ENCODE measurements at regions not wholly inside any gene's neighbourhood (a gene's known extent, or its start where the extent isn't known, plus 50 kb on each side); places are given as distances from the start of the nearest gene placed in this dataset.
"Not testable (repeated sequence)": the region's sequence is repeated elsewhere in the genome, so short reads cannot be mapped to it uniquely, and the experiment has no call there.

DNA sequence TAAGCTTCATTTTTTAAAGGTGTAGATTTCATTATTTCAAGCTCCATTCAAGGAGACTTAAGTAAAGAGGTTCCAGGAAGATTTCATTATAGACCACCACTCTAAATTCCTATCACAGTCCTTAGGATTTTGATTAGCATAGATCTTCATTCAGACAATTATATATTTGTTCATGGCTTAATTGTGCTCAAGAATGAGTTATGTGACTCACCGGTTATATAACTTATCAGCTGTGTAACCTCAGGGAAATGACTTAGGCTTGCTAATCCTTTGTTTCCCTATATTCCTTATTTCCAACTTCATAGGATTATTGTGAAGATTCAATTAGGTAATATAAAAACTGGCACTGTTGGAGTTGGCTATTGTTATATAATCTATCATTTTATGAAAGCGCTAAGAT, 632.8 kb upstream of the SPRY2 start:
- no peak for DNase-seq (ENCODE audit: low read depth in 2 of 2)

- no peak for DNase-seq (ENCODE audit: low read depth in 2 of 2)
Measured at GRCh38 chr13:80972857-80973478, 632.0 kb upstream of the SPRY2 start.

GRCh38 chr13:80965097-80965496, 624.2 kb upstream of the SPRY2 start:
- no peak for DNase-seq (ENCODE audit: low read depth in 2 of 2)

DNA sequence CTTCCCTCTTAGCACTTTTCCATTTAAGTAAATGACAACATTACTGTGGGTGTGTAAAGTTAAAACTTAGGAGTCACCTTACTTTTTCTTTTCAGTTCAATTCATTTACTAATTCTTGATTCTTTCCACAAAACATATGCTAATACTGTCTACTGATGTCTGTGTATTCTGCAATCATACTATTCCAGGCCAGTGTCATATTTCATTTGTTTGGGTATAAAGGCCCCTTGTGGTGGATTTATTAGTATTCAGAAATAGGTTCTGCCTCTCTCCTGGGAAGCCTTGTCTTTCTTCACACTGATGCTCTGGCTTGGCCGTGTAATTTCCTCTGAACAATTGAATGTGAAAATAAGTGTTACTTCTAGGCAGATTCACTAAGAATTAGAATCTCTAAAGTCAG, 621.9 kb upstream of the SPRY2 start:
- DNase-seq (ENCODE audit: low read depth in 2 of 2): no peak

DNA sequence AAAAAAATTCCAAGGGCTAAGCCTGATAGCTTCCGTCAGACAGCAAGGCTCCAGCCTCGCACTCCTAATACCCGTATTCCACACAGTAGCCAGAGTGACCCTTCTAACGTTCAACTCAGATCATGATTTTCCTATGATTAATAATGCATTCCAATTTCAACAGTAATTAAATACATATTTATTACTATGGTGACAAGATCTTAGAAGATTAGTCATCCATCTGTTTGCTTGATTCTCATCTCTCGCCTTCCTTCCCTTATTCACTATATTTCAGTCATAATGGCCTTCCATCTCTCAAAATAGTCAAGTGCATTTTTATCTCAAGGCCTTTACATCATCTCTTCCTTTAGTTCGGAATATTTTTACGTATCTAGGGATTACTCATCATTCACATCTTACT, 621.2 kb upstream of the SPRY2 start:
- no peak for DNase-seq (ENCODE audit: low read depth in 2 of 2)

DNA sequence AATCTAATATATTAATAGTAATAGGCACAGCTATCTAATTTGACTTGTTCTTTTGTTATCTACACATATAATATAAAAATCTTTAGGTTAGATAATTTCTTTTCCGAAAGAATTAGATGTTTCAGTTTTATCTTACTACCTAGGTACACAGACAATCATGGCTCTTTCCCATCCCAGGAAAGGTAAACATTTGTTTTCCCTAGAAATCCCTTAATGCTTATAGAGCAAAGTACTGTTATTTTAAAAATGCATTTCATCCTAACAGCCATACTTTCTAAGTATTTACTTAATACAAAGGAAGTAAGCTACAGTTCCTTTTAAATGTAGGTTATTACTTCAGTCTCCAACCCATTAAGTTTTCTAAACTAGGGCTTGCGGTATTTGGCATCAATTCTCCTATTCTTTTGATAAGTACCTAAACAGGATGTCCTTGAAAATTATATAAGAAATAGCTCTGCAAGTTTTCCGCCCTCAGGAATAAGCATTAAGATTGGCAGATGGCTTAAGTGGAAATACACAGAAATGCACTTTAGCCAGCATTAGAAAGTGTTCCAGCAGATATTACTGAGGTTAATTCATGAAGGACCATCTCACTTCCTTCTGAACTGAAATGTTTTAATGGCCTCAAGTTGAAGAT, 616.2 kb upstream of the SPRY2 start:
- DNase-seq (ENCODE audit: low read depth in 2 of 2): no peak

DNA sequence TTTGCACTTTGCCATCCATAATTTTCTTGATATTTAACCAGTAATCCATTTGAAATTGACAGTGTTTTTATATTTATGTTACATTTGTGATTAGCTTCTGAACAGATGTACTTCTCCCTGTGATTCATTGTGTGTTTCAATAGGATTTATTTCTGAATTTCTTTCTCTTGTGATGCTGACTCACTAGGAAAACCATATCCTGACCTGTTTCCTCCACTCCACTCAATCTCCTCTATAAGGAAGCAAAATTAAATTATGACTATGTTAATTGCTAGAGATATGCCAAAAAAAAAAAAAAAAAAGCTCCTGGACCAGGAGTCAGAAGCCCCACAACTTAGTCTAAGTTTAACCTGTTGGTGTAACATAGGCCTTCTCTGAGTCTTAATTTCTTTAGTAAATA, 614.6 kb upstream of the SPRY2 start:
- DNase-seq (ENCODE audit: low read depth in 2 of 2): no peak

DNA sequence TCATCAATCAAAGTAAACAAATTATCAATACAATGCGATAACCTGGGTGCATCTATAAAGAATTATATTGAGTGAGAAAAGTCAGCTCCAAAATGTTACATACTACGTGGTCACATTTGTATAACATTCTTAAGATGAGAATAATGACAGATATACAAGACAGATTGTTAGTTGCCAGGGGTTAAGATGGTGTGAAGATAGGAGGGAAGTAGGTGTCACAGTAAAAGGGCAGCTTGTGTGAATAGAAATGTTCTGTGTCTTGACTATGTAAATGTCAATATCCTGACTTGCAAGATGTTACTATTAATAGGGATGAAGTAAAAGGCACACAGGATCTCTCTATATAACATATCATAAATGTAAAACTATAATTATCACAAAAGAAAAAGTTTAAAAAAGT, 611.2 kb upstream of the SPRY2 start:
- DNase-seq (ENCODE audit: low read depth in 2 of 2): no peak

DNA sequence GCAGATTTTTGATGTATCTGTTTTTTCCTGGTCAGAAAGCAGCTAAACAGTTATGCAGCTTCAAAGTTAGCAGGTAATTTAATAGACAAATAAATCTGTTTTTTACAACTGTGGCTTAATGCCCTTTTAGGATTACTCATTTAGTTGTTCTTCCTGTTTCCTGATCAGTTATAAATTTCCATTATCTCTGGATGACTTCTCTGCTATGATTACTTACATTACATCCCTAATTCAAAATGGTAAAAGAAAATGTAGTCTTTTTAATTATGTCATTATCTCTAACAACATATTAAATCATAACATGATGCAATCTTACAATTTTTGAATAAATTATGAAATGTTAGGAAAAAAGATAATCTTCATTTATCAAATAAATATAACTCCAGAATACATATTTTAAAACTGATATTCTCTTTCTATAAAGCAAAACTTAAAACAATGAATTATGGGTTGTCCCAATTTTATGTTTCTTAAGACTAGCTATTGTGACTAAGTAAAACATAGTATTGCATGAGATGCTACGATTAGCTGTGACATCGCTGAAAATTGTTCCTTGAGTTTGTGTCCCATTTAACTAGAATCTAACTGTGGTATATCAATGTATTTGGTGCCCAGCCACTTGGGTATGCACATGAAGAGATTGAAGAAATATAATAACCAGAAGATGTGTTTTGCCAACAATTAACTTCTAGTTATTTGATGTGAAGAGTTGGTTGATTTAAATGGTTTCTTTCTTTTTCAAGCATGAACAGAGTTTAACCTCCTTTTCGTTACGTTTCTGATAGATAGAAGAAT, 605.3 kb upstream of the SPRY2 start:
- DNase-seq (ENCODE audit: low read depth in 2 of 2): no peak

- DNase-seq (ENCODE audit: low read depth in 2 of 2): no peak
Measured at GRCh38 chr13:80945328-80945727, 604.4 kb upstream of the SPRY2 start.

DNA sequence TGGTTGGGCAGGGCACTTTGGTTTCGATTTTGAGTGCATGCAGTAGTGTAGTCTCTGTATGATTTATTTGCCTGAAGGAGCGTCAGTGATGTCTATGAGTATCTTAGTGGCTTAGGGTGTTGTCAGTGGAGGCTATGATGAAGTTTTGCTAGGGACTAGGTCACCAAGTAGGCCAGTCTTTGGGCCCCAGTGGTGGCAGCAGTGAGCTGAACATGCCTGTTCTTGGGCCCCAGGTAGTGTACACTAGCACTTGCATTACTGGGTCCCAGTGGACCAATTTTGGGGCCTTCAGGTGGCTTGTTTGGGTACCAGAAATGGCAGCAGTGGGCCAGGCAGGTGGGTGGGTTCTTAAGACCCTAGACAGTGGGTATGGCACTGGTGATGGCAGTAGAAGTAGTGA, 598.7 kb upstream of the SPRY2 start:
- no peak for DNase-seq (ENCODE audit: low read depth in 2 of 2)

DNA sequence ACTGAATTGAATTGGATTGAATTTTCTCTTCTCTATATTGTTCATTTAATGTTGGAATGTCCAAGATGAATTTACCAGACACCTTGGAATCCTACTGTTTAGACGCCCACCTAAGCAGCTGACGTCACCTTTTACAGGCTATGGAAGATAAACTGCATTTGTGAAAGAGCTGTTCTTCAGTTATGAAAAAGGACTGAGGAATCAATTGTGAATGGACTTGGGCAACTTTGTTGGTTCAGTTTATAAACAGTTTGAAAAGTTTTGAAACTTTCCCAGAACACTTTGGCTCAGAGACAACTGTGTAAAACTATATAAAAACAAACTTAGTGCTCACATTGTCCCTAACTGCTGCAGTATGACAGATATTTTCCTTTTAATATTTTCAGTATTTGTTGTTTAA, 590.8 kb upstream of the SPRY2 start:
- no peak for DNase-seq (ENCODE audit: low read depth in 2 of 2)

DNA sequence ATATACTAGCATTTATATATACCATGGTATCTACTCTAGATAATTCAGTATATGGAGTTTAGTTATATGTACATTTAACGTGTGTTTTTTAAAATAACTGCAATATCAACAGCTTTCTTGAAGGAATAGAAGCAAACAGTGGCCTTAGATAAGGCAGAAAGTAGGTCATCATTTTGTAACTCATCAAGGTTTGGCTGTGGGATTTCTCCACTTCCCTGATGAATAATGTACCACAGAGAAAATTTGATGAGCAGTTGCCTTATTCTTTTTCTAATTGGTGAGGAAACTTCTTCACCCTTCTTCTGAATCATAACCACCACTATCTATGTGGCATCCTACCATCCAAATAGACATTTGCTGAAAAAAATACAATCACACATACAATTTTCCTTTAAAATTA, 590.2 kb upstream of the SPRY2 start:
- no peak for DNase-seq (ENCODE audit: low read depth in 2 of 2)

- no peak for DNase-seq (ENCODE audit: low read depth in 2 of 2)
Measured at GRCh38 chr13:80928241-80928640, 587.3 kb upstream of the SPRY2 start.

- DNase-seq (ENCODE audit: low read depth in 2 of 2): not testable (repeated sequence)
Measured at GRCh38 chr13:80926024-80926423, 585.1 kb upstream of the SPRY2 start.

DNA sequence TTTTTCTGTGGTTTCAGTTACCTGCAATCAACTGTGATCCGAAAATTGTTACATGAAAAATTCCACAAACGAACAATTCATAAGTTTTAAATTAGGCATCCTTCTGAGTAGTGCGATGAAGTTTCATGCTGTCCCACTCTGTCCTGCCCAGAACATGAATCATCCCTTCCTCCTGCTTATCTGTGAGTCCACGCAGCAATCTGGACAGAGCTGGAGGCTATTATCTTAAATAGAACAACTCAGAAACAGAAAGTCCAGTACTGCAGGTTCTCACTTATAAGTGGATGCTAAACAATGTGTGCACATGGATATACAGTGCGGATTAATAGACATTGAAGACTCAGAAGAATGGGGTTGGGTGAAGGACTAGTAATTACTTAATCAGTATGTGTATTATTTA, 583.7 kb upstream of the SPRY2 start:
- DNase-seq (ENCODE audit: low read depth in 2 of 2): no peak

- DNase-seq (ENCODE audit: low read depth in 2 of 2): no peak
Measured at GRCh38 chr13:80923907-80924306, 583.0 kb upstream of the SPRY2 start.

DNA sequence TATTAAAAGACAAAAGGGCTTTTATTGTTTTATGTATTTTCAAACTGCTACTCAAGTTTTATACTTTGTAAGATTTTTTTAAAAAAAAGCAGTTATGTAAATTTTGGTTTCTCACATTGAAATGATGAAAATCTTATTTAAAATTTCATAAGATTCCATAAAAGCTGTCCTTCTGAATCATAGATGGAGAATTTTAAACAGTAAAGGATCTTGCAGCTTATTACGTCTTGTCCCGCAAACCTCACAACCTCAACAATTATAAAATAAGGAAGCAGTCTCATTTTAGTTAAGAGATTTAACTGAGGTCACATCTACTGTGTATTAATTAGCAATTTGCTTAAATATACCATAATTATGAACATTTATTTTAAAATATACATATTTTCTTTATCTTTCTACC, 581.0 kb upstream of the SPRY2 start:
- DNase-seq (ENCODE audit: low read depth in 2 of 2): no peak

DNA sequence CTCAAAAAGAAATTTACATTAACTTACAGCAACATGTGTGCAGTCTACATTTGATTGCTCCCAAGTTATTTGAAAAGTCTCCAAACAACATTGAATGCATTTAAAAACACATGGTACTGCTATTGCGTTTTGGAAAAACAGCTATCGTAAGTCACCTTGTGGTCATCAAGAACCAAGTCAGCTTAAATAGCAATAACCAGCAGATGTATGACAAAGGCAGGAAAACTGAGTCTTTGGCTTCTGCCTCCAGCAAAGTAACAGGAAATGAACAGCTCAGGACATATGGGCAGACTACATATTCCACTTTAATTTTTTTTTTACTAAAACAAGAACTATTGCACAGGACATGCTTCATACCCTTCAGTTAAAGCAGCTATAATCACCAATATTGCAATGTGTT, 580.6 kb upstream of the SPRY2 start:
- DNase-seq (ENCODE audit: low read depth in 2 of 2): no peak

DNA sequence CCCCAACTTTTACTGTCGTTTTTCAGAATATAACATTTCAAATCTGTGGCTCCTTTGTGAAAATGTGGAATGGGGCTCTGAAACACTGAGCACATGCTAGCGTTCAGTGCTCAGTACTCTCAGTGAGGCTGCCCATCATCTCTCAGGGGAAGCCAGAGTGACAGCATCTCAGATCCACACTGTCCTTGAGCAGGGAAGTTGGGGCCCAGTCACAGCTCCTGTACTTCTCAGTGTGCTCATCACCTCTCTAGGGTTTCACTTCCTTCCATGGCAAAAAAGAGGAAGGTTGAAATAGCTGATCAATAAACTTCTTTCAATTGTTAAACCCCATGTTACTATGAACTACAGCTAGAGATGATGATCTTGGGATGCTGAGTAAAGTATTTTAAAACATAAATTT, 565.9 kb upstream of the SPRY2 start:
- no peak for DNase-seq (ENCODE audit: low read depth in 2 of 2)

GRCh38 chr13:80904386-80904785, 563.5 kb upstream of the SPRY2 start:
- no peak for DNase-seq (ENCODE audit: low read depth in 2 of 2)

DNA sequence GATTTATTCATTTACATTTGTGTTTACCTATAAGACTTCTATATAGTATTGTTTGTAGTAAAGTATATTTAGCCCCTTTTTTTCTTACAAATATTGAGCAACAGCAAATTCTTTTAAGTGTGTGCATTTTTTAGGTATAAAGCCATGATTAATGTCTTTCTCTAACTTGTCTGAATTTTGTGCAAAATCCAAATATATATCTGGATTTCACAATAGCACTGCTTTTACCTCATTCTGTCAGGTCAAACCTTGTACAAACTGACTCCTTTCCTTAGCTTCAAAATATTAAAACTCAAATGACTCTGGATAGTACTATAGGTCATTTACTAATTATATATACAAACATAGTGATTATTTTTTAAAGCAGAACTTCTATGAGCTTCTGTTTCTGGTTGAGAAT, 563.0 kb upstream of the SPRY2 start:
- DNase-seq (ENCODE audit: low read depth in 2 of 2): no peak

- no peak for DNase-seq (ENCODE audit: low read depth in 2 of 2)
Measured at GRCh38 chr13:80901530-80901929, 560.6 kb upstream of the SPRY2 start.
